Stimulated activated effector memory CD8-positive, alpha-beta T cell treated with anti-CD3 and anti-CD28 coated beads, Interleukin-12 subunit alpha, Interleukin-12 subunit beta, amount 100 ng/mL, for 72 hours (primary cell): ENCODE measurements at regions not wholly inside any gene's neighbourhood (a gene's known extent, or its start where the extent isn't known, plus 50 kb on each side); places are given as distances from the start of the nearest gene placed in this dataset.

ENCODE experiments used
- ATAC-seq: fragments of 150-1000 bp; cut with Tn5 transposase; 2 replicates; pipeline ENCODE4 v1.10.0; 2021
- DNase-seq, 2 donors: peaks; one replicate each; pipeline ENCODE4 v3.0.0; 2021 to 2022; ENCODE audit warnings: low spot score in 2 of 2
- H3K27ac Mint-ChIP-seq: one replicate; pipeline ENCODE4 v1.8.0; 2022; ENCODE audit warnings: mild to moderate bottlenecking, mixed read lengths
- H3K36me3 Mint-ChIP-seq: one replicate; pipeline ENCODE4 v1.8.0; 2022; ENCODE audit warnings: mild to moderate bottlenecking, mixed read lengths
- H3K4me1 Mint-ChIP-seq: one replicate; pipeline ENCODE4 v1.8.0; 2022; ENCODE audit warnings: mixed read lengths
- H3K4me3 Mint-ChIP-seq: one replicate; pipeline ENCODE4 v1.8.0; 2022; ENCODE audit warnings: mild to moderate bottlenecking, mixed read lengths
- H3K9me3 Mint-ChIP-seq: one replicate; pipeline ENCODE4 v1.8.0; 2022; ENCODE audit warnings: mixed read lengths

GRCh38 chr13:70634893-70635292 is 526.6 kb upstream of the KLHL1 start:
- ATAC-seq (no peak), DNase-seq (no peak)
- Mint-ChIP-seq H3K36me3 (no peaks in the 10 kb centered on the region), H3K27ac (no peak overlapping the region), H3K4me3 (no peak overlapping the region), H3K9me3 (peaks cover 13% of the 10 kb centered on the region), H3K4me1 (no peaks in the 10 kb centered on the region)

GRCh38 chr13:70630247-70630646 is 522.0 kb upstream of the KLHL1 start:
- Mint-ChIP-seq H3K9me3 (peaks cover 14% of the 10 kb centered on the region), H3K36me3 (no peaks in the 10 kb centered on the region), H3K27ac (no peak overlapping the region), H3K4me3 (no peak overlapping the region), H3K4me1 (no peaks in the 10 kb centered on the region)
- no peak for DNase-seq
- ATAC-seq = no peak

- Mint-ChIP-seq H3K36me3 (no peaks in the 10 kb centered on the region), H3K4me1 (no peaks in the 10 kb centered on the region), H3K27ac (no peak overlapping the region), H3K4me3 (no peak overlapping the region), H3K9me3 (peaks cover 3% of the 10 kb centered on the region)
- DNase-seq (no peak), ATAC-seq (no peak)
These were observed 515.0 kb upstream of the KLHL1 start for GRCh38 chr13:70623239-70623638.

GRCh38 chr13:70622796-70623195 is 514.5 kb upstream of the KLHL1 start:
- DNase-seq (no peak), ATAC-seq (no peak)
- H3K4me1 Mint-ChIP-seq = no peaks in the 10 kb centered on the region
- no peak overlapping the region for H3K4me3 Mint-ChIP-seq
- H3K9me3 Mint-ChIP-seq = peaks cover 7% of the 10 kb centered on the region
- H3K36me3 Mint-ChIP-seq = no peaks in the 10 kb centered on the region
- no peak overlapping the region for H3K27ac Mint-ChIP-seq

- no peak for DNase-seq
- no peak for ATAC-seq
- Mint-ChIP-seq H3K4me3 (no peak overlapping the region), H3K4me1 (no peaks in the 10 kb centered on the region), H3K9me3 (peaks cover 8% of the 10 kb centered on the region), H3K27ac (no peak overlapping the region), H3K36me3 (no peaks in the 10 kb centered on the region)
These were observed 511.7 kb upstream of the KLHL1 start for GRCh38 chr13:70619936-70620335.

DNA sequence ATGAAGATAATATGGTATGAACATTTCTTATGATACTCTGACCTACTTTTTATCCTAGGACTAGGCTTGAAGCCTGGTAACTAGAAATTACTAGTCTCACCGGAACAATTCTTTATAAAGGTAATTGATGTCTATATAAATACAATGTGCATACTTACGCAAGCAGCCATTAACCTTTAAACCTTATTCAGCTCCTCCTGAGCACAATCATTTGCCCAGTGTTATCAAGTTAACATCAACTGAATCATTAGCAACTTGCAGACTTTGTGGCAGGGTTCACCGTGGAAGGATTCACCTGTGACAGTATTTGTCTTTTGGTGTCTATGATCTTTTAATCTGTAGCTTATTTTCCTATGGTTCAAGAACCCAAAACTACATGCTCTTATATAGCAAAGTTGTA is 508.6 kb upstream of the KLHL1 start:
- DNase-seq = no peak
- Mint-ChIP-seq H3K4me1 (no peaks in the 10 kb centered on the region), H3K9me3 (peaks cover 13% of the 10 kb centered on the region)

DNA sequence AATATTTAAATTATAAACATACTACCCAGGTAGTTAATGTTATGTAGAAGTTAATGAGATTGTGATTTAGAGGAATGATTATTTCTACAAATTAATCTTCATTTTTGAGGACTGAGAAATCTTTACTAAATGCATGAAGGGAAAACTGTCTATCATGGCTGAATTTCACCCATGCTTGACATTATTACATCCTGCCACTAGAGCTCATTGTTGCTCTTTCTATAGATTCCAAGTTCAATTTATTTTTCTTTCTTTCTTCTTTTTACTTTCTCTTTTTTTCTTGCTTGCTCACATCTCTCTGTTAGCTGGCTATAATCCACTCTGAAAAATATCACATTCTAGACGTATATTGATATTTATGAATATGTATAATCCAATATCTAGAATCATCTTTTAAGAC is 505.0 kb upstream of the KLHL1 start:
- Mint-ChIP-seq H3K4me1 (no peaks in the 10 kb centered on the region), H3K9me3 (peaks cover 10% of the 10 kb centered on the region), H3K36me3 (no peaks in the 10 kb centered on the region), H3K4me3 (no peak overlapping the region), H3K27ac (no peak overlapping the region)
- DNase-seq = no peak
- ATAC-seq = no peak

More for the DNA sequence above, 508.6 kb upstream of the KLHL1 start:
- no peak for ATAC-seq
- H3K27ac Mint-ChIP-seq = no peak overlapping the region
- no peaks in the 10 kb centered on the region for H3K36me3 Mint-ChIP-seq
- no peak overlapping the region for H3K4me3 Mint-ChIP-seq

GRCh38 chr13:70612881-70613280 is 504.6 kb upstream of the KLHL1 start:
- Mint-ChIP-seq H3K4me3 (no peak overlapping the region), H3K9me3 (peaks cover 7% of the 10 kb centered on the region), H3K4me1 (no peaks in the 10 kb centered on the region), H3K27ac (no peak overlapping the region), H3K36me3 (no peaks in the 10 kb centered on the region)
- no peak for DNase-seq
- no peak for ATAC-seq

DNA sequence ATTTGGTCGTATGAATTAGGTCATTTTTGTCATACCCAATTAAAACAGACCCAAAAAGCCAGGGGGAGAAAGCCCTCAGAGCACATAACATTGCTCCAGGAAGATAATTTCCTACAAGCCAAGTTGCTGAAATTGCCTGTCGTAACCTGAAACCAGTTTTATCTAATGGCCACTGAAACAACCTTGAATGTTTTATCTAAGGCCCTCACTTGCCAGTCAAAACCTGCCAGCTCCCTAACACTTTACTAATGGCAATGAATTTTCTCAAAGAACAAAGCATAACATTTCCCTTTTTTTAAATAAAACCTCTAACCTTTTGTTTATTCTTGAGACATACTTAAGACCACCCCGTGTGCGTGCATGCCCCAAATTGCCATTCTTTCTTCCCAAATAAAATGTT is 496.2 kb upstream of the KLHL1 start:
- peaks cover 15% of the 10 kb centered on the region for H3K9me3 Mint-ChIP-seq
- no peaks in the 10 kb centered on the region for H3K36me3 Mint-ChIP-seq
- H3K4me3 Mint-ChIP-seq = no peak overlapping the region
- H3K27ac Mint-ChIP-seq = no peak overlapping the region
- no peak for ATAC-seq
- no peak for DNase-seq
- no peaks in the 10 kb centered on the region for H3K4me1 Mint-ChIP-seq

DNA sequence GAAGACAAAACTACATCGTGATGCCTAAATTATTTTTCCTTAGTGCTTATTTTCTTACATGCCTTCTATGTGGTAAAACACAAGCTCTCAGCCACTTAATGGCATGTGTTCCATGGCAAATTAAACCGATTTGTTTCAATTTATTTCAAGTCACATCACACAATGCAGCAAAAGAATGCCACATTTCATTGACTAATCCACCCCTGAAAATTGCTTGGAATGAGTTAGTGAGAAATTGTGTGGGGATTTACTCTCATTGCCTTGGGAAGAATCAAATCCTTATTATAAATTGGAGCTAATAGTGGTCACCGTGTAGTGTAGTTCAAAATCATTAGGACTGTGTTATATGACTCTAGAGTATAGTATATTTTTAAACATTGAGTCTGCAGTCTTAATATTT is 485.5 kb upstream of the KLHL1 start:
- DNase-seq (no peak), ATAC-seq (no peak)
- Mint-ChIP-seq H3K4me1 (no peaks in the 10 kb centered on the region), H3K9me3 (peaks cover 3% of the 10 kb centered on the region), H3K27ac (no peak overlapping the region), H3K36me3 (no peaks in the 10 kb centered on the region), H3K4me3 (no peak overlapping the region)

DNA sequence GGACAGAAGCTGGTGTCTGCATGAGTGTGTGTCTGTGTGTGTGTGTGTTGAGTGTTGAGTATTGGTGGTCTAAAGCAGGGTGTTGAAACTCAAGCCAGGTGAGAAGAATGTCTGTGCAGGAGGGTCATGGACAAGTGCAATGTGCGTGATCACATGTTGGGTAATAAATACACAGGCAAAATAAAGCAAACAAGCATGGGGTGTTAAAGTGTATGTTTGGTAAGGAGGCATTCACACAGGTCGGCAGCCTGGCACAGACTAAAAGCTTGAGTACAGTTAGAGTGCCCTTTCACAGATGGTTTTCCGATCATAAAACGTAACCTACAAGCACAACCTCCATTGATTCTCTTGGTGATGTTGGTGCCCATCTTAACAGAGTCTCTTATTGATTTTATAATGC is 476.9 kb upstream of the KLHL1 start:
- H3K9me3 Mint-ChIP-seq = peaks cover 9% of the 10 kb centered on the region

DNA sequence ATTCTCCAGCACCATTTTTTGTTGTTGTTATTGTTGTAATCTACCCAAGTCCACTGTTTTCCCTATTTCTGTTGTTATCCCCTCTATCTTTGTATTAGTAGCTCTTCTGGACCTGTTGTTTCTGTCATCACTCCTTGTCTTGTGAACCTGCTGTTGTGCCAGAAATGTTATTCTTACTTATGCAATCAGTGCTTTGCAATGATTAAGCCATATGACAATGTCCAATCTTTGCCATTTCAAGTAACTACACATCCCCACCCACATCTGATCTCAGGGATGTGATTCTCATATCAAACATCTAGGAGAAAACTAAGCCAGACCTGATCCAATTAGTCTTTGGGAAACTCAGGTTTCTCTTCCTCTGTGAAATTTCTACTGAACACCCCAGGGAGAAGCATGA is 472.6 kb upstream of the KLHL1 start:
- no peak overlapping the region for H3K27ac Mint-ChIP-seq
- ATAC-seq = no peak

More for the DNA sequence above, 476.9 kb upstream of the KLHL1 start:
- Mint-ChIP-seq H3K36me3 (no peaks in the 10 kb centered on the region), H3K4me3 (no peak overlapping the region), H3K27ac (no peak overlapping the region), H3K4me1 (no peaks in the 10 kb centered on the region)
- ATAC-seq (no peak), DNase-seq (no peak)

DNA sequence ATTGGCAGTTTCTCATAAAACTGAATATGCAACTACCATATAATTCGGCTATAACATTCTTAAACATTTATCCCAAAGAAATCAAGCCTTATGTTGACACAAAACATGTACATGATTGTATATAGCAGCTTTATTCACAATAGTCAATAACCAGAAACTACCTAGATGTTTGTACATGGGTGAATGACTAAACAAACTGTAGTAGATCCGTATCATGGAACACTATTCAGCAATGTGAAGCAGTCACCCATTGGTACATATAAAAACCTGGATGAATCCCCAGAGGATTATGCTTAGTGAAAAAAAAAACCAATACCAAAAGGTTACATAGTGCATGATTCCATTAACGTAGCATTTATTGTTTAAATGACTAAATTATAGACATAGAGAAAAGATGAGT is 471.7 kb upstream of the KLHL1 start:
- Mint-ChIP-seq H3K4me1 (no peaks in the 10 kb centered on the region), H3K36me3 (no peaks in the 10 kb centered on the region), H3K27ac (no peak overlapping the region), H3K4me3 (no peak overlapping the region), H3K9me3 (peaks cover 5% of the 10 kb centered on the region)
- no peak for DNase-seq
- ATAC-seq = no peak

More for the DNA sequence above, 472.6 kb upstream of the KLHL1 start:
- Mint-ChIP-seq H3K4me3 (no peak overlapping the region), H3K4me1 (no peaks in the 10 kb centered on the region), H3K36me3 (no peaks in the 10 kb centered on the region), H3K9me3 (peaks cover 5% of the 10 kb centered on the region)
- DNase-seq = no peak

- Mint-ChIP-seq H3K27ac (no peak overlapping the region), H3K9me3 (peaks cover 5% of the 10 kb centered on the region), H3K36me3 (no peaks in the 10 kb centered on the region), H3K4me1 (no peaks in the 10 kb centered on the region), H3K4me3 (no peak overlapping the region)
- ATAC-seq = no peak
- DNase-seq = no peak
These were observed 463.0 kb upstream of the KLHL1 start for GRCh38 chr13:70571221-70571620.

GRCh38 chr13:70568571-70568970 is 460.3 kb upstream of the KLHL1 start:
- Mint-ChIP-seq H3K4me1 (no peaks in the 10 kb centered on the region), H3K27ac (no peak overlapping the region), H3K9me3 (peaks cover 5% of the 10 kb centered on the region), H3K4me3 (no peak overlapping the region), H3K36me3 (no peaks in the 10 kb centered on the region)
- DNase-seq (no peak), ATAC-seq (no peak)

GRCh38 chr13:70544706-70545105 is 436.5 kb upstream of the KLHL1 start:
- no peak overlapping the region for H3K4me3 Mint-ChIP-seq
- no peak overlapping the region for H3K27ac Mint-ChIP-seq
- no peaks in the 10 kb centered on the region for H3K4me1 Mint-ChIP-seq
- no peak for DNase-seq
- ATAC-seq = no peak
- H3K9me3 Mint-ChIP-seq = peaks cover 13% of the 10 kb centered on the region
- H3K36me3 Mint-ChIP-seq = no peaks in the 10 kb centered on the region

DNA sequence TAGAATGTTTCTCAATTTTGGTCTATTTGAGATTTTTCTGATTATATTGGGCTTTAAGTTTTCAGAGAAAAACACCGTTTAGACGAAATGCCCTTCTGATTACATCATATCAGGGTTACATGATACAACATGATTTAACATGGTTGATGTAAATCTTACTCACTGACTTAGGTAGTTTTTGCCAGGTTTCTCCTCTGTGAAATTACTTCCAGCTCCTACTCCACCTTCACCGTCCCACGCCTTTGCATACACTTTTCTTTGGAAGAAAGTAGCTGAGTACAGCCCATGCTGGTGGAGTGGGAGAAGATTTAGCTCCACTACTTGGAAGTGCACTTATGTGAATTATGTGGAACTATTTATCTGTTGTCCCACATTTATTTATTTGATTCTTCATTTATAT is 433.2 kb upstream of the KLHL1 start:
- no peak overlapping the region for H3K27ac Mint-ChIP-seq

More for the DNA sequence above, 433.2 kb upstream of the KLHL1 start:
- ATAC-seq (no peak), DNase-seq (no peak)
- Mint-ChIP-seq H3K4me3 (no peak overlapping the region), H3K36me3 (no peaks in the 10 kb centered on the region), H3K4me1 (no peaks in the 10 kb centered on the region), H3K9me3 (peaks cover 7% of the 10 kb centered on the region)
